ENCODE measurements at regions not wholly inside any gene's neighbourhood (a gene's known extent, or its start where the extent isn't known, plus 50 kb on each side); places are given as distances from the start of the nearest gene placed in this dataset.
"Not testable (repeated sequence)": the region's sequence is repeated elsewhere in the genome, so short reads cannot be mapped to it uniquely, and the experiment has no call there.

DNA sequence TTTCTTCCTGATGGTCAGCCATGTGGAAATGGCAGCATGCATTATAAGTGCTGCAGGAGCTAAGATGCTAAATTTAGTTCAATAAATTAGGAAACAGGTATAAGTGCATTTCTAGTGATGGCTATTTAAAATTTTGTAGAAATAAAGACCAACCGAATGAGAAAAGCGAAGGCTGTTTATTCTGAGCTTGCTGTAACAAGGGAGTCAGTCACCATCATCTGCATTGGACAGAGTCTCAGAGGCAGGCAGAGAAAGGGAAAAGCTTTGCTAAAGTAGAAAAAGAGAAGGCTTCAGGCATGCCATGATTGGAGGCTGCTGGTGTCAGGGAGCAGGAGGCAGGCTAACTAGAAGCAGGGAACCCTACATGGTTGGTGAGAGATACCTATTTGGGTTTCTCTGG is 451.0 kb downstream of the EDEM1 start:
- no peak for DNase-seq

DNA sequence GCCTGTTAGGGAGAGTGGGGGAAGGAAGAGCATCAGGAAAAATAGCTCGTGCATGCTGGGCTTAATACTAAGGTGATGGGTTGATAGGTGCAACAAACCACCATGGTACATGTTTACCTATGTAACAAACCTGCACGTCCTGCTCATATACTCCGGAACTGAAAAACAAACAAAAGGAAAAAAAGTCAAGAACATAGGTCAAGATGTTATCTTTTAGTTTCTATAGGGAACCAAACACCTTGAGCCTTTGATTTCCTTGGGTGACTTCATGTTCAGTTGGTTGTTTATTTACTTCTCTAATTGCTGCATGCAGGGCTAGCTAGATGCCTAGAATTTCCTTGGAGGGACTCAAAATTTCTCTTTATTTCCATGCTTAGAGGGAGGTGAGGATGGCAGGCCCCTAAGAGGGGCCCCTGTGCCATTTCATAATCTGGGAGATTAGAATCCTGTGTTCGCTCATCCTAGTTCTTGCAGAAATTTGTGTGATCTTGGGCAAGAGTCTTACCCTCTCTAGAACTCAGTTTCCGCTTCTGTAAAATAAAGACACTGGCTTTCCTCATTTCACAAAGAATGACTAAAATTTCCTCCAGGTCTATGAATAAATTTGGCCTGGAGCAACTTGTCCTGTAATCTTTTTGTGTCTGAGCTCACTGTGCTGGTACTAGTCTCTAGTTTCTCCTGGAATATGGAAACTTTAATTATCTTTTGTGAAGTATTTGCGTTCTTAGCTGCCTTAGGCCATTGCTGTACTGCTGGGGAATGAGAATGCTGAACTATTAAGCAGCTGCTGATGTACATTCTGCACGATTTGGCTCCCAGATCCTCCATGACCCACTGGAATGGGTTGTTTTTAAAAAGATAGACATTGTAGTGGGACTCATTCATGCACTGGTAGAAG is 457.5 kb downstream of the EDEM1 start:
- DNase-seq = no peak

DNA sequence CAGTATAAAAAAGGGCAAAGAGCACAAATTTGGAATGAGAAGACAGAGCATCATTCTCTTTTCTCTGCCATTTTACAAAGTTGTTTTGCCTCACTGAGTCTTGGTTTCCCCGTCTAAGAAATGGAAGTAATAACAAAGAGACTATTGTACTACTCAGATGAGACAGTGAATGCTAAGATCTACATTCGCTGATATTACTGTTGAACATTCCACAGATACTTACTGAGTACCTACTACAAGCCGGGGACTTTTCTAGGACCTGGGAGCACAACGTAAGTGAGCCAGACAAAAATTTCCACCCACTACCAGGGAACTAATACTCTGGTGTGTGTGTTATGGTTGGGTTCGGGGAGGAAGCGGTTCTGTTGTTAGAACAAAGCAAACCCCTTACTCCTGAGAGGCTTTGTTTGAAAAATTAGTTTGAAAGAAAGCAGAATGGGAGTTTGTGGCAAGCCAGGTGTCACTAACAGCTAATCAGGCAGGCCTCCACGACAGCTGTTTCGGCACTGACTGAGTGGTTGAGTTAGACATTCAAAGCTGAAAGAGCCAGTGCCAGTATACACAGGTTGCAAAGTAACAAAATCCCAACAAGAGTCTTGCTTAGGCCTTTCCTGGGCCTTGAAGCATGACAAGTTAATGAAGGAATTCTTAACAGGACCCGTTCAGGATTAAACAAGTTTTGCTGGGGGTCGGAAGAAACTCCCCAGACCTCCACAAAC is 458.3 kb downstream of the EDEM1 start:
- no peak for DNase-seq

DNA sequence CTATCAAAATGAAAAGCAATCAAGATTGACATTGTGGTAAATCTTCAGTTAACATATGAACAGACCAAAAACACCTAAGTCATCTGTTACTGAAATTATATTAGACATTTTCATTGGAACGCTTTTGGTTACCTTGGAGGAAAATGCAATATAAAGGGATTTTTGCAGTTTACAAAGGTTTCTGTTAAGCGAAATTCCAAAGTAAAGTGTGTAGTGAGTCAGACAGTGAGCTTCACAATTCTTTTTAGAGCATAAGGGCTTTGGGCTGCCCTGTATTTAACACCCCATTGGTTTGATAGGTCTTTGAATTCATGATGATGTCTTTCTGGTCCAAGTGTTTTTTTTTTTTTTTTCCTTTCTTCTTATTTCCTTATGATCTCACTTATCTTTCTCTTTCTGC is 462.8 kb downstream of the EDEM1 start:
- no peak for DNase-seq

DNA sequence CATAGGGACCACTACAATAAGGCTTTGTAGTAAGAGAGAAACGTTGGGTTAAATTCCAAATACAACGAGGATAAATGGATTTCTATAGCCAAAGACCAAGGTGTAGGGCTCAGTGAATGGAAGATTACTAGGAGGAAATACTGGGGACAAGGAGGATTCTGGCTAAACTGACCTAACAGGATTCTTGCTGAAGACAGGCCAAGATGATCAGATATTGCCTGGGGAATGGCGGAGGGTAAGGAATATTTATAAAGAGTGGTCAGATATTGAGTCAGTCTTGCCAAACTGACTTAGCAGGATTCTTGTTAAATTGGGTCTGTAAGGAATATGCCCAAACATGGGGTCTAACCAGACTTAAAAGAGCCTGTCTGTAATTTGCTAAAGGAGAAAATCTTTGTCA is 463.8 kb downstream of the EDEM1 start:
- DNase-seq = no peak

DNA sequence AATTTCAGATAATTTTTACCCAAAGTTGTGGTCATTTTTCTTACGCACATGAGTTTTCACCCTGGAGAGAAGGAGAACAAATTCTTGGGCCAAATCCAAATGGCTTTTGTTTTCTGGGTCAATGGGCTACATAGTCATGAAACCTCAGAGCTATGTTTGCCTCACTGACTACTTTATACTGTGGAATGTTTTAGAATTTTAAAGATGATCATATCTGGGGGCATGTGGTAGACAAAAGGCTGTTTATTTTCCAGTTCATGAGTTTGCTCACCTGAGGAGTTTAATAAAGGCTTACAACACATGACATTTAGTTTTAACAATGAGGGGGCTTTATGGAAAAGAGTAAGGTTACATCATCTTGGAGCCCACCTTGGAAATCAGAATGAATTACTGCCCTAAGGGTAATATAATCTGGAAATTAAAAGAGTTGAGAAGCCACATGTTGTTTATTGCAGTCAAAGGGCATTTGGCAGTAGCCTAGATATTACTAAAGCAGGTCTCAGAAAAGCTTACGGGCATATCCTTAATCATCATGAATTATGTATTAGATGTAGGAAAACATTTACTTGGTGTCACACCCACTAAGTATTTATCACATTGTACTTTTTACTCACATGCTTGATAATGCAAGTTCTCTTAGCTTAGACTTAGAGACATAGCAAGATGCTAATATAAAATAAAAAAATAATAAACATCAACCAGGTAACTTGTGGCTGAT is 466.1 kb downstream of the EDEM1 start:
- no peak for DNase-seq

DNA sequence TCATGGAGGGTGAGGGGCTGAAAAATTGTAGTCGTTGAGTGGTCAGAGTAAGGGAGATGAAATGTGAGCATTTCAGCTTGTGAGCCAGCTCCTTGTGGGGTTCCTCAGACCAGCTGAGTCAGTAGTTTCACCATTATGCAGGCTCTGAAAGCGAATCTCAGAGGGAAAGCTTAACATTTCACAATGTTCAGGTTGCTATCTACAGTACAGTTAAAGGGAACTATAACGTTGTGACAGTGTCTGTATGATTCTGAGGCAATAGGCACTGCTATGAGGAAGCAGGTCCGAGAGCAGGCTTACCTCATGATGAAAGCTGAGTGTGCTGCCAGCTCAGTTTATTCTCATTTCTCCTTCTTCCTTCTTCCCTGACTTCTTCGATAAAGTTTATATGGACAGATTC is 469.6 kb downstream of the EDEM1 start:
- no peak for DNase-seq

DNA sequence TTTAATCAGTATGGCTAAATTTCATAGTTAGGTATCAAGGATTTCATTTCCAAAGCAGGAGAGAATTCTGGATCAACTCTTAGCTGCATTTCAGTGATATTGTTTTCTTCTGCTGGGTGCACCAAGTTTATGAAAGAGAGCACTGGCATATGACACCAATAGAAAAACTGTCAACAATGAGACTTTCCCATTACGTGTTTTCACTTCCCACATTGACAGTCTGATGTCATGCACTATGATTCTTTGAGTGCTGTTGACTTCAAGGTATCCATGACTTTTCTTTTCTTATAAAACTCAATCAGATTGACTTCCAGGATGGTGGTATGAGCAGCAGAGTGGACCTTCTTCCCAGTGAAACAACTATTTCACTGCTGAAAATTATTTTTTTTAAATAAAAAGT is 476.1 kb downstream of the EDEM1 start:
- DNase-seq = no peak

DNA sequence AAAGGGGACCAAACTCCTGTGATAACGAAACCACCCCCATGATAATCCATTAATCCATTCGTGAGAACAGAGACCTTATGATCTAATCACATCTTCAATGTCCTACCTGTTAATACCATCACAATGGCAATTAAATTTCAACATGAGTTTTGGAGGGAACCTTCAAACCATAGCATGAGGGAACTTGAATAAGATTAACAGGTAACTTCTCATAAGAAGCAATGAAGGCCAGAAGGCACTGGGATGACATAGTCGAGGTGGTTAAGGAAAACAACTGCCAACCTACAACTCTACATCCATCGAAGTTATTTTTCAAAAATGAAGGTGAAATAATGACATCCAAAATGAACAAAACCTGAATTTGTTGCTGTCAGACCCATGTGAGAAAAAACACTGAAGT is 478.9 kb downstream of the EDEM1 start:
- DNase-seq = no peak

DNA sequence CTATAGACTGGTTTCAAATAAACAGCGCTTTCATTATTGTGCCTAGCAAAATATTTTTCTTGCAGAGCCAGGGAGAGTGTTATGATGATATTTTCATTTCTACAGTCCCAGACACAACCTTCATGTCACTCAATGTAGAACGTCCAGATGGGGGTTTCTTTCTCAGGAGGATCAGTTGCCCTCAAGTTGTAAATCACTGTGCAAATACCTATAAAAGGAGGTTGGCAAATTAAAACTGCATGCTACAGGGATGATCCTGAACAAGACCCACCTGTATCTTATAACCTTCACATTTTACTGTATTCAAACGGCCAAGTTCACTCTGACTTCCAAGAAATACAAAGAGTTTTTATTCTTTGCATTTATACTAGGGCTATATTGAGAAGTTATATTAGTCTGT is 486.0 kb downstream of the EDEM1 start:
- no peak for DNase-seq

DNA sequence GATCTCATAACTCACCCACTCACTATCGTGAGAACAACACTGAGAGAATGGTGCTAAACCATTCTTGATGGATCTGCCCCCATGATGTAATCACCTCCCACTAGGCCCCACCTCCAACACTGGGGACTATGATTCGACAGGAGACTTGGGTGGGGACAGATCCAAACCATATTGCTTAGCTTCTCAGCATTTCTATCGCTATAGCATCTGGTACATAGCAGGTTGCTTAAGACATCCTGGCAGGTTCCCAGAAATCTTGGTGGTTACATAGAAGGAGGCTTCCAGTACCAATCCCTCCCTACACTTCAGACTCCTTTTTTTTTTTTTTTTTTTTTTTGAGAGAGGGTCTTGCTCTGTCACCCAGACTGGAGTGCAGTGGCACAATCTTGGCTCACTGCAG is 487.8 kb downstream of the EDEM1 start:
- no peak for DNase-seq

DNA sequence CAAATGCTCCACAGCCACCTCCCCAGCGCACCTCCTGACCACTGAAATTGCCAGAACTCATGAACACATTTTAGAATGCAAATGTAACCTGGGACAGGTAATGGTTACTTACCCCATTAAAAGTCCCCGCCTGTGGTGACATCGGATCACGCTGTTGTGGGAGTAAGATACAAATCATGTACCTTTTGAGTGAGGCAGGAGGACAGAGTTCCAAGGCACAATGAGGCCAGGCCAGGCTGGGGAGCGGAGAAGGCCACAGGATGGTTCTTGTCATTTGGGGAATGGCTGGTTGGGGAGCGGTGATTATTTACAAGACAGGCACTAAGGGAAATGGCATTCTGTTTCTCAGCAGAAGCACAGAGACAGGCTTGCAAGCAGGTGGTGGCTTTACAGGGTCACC is 490.0 kb downstream of the EDEM1 start:
- no peak for DNase-seq

DNA sequence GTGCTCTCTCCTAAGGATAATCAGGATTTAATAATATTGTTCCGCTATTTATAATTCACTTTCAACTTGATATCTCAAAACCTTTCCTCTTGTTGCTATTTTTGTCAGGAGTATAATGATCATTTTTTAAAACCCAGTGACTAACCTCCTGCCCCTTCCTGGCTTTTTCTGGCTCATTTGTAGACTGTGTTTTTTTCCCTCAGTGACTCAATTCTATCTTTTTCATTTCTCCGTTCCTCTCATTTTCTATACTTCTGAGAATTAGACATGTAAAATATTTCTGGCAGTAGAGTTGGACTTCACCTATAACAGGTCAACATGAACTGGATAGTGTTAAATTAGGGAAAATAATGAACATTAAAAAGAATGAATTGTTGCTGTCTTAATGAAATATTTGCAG is 490.7 kb downstream of the EDEM1 start:
- DNase-seq = no peak

DNA sequence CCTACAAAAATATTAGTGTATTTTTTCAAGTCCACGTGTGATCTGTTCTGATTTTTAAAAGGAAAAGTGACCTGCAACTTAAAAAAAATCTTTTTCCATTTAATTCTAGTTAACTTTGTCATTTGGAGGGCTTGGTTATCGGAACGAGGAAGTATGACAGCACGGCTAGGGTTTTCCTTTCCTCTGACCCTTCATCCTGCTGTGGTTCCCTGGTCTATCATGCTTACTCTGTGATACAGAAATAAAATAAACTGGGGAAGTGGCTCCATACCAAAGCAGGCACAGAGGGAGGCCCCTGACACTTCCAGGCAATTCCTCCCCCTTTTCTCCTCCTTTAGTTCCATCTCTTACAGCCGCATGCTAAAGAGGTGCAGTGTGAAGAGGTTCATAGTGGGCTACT is 491.3 kb downstream of the EDEM1 start:
- DNase-seq = no peak

DNA sequence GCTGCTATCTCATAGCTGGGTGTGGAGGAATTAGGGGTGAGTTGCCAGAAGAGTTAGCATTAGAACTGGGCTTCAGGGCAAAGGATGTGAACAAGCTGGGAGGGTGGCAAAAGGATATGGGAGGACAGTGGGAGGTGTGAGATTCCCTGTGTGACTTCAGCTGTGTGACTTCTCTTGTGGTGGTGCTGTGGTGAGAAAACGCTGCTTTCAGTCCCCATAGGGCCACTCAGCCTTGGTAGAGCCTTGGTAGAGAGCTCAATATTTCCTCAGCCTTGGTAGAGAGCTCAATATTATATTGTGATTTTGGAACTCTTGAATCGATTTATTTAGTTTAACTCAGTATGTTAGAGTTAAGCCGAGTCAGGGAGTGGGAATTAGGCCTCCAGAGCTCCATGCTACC is 499.7 kb downstream of the EDEM1 start:
- DNase-seq = no peak

DNA sequence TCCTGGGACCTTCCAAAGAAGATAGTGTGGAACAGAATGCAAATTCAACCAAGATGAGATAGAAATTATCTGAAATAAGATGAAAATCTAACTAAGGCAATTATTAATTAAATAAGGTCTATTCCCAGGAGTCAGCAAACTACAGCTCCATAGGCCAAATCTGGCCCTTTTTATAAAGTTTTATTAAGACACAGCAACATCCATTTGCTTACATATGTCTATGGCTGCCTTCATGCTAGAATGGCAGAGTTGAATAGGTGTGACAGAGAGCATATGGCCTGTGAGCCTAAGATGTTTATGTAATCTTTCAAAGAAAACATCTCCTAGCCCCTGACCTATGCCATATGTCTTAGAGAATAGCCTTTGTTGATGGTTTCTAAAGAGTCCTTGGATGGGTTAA is 503.0 kb downstream of the EDEM1 start:
- DNase-seq = no peak

DNA sequence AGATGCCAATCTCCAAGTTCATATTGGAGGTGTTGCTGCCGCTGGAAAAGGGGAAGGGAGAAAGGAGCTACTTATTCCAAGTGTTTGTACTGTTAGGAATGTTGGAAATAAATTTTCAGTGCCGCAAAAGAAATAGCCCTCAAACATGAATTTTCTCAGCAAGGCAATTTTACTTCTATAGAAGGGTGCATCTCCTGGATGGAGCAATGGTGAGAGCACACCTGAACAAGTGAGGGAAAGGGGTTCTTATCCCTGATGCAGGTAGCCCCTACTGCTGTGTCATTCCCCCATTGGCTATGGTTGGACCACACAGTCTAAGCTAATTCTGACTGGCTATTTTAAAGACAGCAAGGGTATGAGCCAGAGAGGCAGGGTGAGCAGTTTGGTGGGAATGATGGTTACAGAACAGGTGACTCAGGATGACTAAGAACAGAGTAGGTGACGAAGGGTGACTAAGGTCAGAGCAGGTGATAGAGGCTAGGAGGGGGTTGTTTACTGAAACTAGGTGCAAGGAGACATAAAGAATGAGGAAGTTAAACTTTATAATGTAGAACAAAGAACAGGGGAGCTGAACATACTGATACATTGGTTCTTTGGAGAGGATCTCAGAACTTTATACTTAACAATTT is 503.5 kb downstream of the EDEM1 start:
- no peak for DNase-seq

DNA sequence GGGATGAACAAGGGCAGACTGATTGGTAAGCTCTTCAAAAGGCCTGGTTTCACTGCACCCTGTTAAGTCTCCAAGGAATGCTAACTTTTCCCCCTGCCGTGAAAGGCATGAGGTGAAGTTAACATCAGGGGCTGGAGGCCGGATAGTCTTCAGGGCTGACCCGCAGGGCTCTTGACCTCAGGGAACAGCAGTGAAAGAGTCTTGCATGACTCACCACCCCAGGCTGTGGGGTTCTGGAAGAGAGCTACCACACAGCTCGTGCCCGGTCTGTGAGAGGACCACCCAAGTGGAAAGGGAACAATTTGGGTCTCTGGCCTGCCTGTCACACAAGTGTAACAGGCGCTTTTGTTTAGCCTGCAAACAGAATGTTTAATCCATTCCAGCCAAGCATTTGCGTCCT is 504.9 kb downstream of the EDEM1 start:
- DNase-seq = no peak

DNA sequence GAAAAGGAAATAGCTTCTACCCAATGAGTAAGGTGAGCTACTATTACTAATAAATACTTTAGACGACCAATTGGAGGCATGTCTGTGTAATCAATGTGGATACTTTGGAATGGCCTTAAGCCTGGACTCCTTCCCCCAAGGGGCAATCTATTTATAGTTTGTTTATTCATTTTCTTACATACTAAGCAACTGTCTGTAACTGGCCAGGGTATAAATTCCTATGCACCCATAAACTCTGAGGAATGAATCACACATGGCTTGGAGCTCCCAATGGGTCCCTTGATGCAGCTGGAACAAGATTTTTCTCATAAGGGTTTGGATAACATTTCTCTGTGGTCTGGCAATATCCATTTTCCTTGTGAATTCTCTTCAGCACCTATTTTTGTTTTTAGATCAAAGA is 506.8 kb downstream of the EDEM1 start:
- DNase-seq = no peak

DNA sequence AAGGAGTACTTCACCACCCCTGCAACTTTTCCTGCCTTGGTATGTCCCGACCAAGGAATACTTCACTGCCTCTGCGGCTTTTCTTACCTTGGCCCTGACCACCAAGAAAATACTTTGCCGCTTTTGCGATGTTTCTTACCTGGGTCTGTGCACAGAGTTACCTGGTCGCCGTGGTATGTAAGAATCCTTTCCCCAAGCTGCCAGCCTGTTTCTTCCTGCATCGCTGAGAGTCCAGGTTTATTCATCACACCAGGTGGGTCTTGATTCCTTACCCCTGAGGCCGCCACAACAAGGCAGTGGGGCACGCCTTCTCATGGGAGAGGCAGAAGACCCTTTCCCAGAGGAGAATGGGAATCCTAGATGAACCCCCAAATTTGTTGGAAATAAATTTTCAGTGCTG is 511.3 kb downstream of the EDEM1 start:
- DNase-seq = no peak

DNA sequence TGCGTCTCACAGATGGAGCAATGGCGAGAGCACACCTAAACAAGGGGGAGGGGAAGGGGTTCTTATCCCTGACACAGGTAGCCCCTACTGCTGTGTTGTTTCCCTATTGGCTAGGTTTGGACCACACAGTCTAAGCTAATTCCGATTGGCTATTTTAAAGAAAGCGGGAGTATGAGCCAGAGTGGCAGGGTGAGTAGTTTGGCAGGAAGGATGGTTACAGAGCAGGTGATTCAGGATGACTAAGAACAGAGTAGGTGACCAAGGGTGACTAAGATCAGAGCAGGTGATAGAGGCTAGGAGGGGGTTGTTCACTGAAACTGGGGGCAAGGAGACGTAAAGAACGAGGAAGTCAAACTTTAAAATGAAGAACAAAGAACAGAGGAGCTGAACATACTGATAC is 511.8 kb downstream of the EDEM1 start:
- DNase-seq = no peak

DNA sequence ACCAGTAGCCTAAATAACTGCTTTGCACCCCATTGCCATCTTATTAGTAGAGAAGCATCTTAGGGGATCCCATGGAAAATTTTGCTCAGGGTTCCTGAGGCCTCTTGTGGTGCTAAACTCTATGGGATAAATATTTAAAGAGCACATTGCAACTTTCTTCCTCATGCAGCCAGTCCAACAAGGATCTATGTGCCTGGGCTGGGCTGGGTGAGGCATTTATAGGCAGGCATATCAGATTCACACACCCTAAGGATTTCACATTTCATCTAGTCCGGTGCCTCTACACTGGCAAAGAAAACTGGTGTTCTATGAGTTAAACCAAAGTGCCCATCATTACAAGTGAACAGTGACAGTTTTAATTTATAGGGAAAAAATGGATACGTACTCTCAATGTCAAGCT is 512.3 kb downstream of the EDEM1 start:
- DNase-seq = no peak

DNA sequence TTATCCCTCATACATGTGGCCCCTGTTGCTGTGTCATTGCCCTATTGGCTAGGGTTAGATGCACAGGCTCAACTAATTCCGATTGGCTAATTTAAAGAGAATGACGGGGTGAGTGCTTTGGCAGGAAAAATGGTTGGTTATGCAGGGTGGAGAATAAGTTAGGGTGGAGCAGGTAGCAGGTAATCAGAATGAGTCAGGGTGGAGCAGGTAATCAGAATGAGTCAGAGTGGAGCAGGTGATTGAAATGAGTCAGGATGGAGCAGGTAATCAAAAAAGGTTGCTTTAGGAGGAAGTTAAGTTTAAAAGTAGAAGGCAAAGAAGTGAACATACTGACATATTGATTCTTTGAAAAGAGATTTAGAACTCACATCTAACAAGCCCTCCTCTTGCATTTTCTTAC is 513.5 kb downstream of the EDEM1 start:
- not testable (repeated sequence) for DNase-seq
